Keratinocyte (primary cell): ENCODE measurements at regions not wholly inside any gene's neighbourhood (a gene's known extent, or its start where the extent isn't known, plus 50 kb on each side); places are given as distances from the start of the nearest gene placed in this dataset.

Source experiments
- CTCF ChIP-seq, 3 experiments: IDR thresholded peaks in 1 of 3; conservative IDR thresholded peaks in 1 of 3; optimal IDR thresholded peaks in 1 of 3; 2 replicates in 2 of 3; 3 replicates in 1 of 3; pipeline versions ENCODE3 to v1.5.1; 2011; ENCODE audit warnings: low read length in 3 of 3, mild to moderate bottlenecking in 3 of 3, moderate library complexity in 2 of 3, control low read depth in 1 of 3, inconsistent platforms in 1 of 3; ENCODE audit not compliant: insufficient read depth in 2 of 3; ENCODE audit errors: extremely low read depth in 1 of 3
- EZH2 ChIP-seq: IDR thresholded peaks from one replicate; pipeline ENCODE4 v1.6.1; 2012; ENCODE audit warnings: inconsistent platforms, mild to moderate bottlenecking, low read length, moderate library complexity

- TF ChIP-seq CTCF (optimal IDR thresholded peaks at IDR 0.05 in 1 of 3, IDR thresholded peaks at IDR 0.05 in 1 of 3, conservative IDR thresholded peaks at IDR 0.05 in 1 of 3; ENCODE audit: extremely low read depth in 1 of 3, insufficient read depth in 2 of 3, low read length in 3 of 3), result no peak
- TF ChIP-seq EZH2, result no peak
These were observed 425.7 kb upstream of the NFE2L3 start for GRCh38 chr7:25726170-25726780.
